AG08396 (cell line): ENCODE measurements at regions not wholly inside any gene's neighbourhood (a gene's known extent, or its start where the extent isn't known, plus 50 kb on each side); places are given as distances from the start of the nearest gene placed in this dataset.
"Not testable (repeated sequence)": the region's sequence is repeated elsewhere in the genome, so short reads cannot be mapped to it uniquely, and the experiment has no call there.

Source experiments
- DNase-seq: peaks from one replicate; pipeline ENCODE4 v3.0.0; 2012; ENCODE audit warnings: low spot score, mixed read lengths

DNA sequence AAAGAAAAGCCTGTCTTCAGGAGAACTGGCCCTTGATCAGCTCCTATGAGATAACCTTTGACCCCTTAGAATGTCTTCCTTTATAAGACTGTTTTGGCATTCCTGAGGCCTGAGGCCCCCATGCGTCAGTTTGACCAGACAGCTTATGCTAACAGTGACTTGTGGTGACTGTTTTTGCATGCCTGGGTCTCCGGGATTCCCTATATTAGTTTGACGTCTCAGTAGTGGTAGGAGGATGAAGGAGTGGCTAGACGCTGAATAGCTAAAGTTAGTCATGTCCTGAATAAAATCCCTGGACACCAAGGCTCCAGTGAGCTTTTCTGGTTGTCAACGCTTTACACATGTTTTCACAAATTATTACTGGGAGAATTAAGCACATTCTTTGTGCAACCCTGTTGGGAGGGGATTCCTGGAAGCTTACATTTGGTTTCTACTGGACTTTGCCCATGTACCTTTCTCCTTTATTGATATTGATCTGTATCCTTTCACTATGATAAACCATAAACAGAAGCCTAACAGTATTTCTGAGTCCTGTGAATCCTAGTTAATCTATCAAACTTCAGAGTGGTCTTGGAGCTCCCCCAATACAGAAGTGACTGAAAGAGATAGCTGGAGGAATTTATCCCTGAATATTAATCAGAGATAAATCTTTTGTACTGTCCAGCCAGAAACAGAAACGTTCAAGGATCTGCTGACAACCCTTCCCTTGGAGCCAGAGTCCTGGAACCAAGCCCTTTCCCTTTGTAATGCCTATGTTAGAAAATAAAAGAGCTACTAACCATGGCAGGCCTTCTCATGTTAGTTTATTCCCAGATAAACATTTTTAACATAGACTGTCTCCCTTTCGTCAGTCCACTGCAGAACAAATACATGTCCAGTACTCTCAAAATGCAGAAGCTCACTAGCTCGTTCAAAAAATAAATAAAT lies 479.2 kb downstream of the RPS29 start:
- no peak for DNase-seq

DNA sequence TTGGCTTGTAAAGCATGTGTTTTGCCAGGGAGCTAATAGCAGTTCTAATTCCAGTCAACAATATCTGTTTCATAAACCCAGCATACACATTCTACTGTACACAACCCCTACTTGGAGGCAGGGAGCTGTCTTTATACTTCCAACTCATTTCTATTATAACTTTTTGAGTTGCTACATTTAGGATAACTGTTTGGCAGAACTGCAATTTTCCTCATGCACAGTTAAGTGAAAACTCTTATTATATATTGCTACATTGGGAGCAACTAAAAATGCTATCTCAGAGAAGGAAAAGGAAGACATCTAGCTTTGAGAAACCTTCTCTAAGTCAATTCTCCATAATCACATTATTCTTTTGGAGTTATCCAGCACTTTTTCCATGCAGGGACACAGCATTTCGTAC lies 480.2 kb downstream of the RPS29 start:
- no peak for DNase-seq

DNA sequence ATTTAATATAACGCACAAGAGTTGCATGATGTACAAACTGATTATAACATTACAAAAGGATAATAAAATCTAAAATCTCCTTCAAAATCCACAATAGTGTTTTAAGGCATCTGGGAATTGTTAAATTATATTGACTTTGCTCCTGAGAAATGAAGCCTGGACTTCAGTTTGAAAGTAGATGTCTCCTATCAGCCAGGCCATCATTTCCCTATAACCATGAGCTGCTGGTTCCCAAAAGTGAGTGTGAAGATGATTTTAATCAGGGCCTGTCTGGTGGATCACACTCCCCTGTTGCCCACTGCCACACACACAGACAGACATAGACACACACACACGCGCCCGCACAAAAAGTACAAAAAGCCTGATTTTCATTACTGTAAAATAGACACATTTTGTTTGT lies 480.7 kb downstream of the RPS29 start:
- no peak for DNase-seq

DNA sequence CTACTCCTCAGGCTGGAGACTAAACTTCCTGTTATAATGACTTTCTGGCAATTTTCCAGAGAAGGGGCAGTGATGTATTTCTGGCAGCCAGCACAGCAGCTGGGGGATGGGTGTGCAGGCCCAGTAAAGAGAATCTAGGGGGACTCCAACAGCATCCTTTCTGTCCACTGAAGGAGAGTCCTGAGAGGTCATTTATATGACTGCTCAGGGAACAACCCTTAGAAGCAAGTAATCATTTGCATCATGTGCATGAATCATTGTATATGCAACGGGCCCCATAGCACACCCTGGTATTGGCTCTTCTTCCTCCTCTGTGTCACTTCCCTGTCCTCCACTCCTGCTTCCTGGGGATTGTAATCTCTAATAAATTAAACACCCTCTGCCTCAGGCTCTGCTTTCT lies 493.8 kb downstream of the RPS29 start:
- no peak for DNase-seq

DNA sequence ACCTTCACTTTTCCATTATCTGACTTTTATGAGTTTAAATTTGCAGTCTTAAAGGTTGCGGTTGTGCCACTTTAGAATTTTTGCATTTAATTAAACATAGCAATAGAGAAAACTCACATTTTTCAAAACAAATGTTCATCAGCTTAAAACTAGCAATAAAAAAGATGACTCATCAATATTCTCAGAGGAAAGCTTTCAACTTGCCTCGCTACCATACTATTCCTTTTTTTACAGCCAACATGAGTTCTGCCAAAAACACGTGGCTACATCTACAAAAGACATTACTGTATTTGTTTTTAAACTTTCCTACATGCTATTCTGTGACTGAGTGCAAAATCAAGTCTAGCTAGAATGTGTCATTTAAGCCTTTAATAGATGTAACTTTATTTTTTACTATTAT lies 497.1 kb downstream of the RPS29 start:
- DNase-seq: no peak

DNA sequence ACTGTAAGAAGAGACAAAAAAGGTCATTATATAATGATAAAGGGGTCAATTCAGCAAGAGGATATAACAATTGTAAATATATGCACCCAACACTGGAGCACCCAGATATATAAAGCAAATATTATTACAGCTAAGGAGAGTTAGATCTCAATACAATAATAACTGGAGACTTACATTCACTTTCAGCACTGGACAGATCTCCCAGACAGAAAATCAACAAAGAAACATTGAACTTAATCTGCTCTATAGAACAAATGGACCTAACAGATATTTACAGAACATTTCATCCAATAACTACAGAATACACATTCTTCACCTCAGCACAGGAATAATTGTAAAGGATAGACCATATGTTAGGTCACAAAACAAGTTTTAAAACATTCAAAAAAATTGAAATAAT lies 512.9 kb downstream of the RPS29 start:
- not testable (repeated sequence) for DNase-seq

DNA sequence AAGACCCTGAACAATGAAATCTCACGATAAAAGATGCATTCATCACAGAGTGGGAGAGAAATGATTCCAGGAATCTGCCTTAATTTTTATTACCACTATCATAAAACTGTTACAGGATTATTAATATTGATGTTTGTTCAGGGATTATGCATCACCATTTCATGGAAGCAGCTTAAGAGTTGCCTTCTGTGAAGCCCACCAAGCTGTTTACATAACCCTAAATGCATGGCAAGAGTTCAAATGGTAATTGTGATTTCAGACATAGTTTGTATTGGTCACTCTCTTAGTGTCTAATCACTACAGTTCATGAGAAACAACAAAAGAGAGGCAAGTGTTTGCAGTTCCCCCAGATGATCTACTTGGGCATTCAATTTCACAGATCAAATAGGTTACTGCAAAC lies 527.7 kb downstream of the RPS29 start:
- no peak for DNase-seq

DNA sequence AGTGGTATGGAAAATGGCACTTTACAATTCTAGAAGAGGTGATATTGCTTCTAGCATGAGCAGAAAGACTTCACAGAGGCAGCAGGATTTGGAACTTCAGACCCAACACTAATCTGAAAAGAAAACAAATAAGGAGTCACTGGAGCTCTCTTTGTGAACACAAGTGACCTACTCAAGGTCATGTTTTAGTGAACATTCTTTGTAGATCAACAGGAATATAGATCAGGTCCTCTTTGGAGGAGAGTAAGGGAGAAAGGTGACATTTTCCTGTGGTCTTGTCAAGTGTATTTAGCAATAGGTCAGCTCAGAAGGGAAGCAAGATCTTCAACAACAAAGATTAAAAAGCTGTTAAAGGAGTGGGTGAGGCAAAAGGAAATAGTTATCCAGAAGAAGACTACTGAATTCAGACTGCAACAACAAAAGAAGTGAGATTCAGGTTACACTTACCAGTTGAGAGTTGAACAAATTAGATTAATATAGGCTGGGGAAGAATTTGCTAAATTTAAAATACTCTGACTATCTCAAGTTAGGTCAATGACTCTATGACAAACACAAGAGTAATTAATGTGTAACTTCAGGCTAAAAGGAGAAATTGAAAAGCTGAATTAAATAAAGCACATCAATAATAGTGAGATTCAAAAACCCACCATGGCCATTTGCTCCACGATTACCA lies 528.2 kb downstream of the RPS29 start:
- DNase-seq: no peak

DNA sequence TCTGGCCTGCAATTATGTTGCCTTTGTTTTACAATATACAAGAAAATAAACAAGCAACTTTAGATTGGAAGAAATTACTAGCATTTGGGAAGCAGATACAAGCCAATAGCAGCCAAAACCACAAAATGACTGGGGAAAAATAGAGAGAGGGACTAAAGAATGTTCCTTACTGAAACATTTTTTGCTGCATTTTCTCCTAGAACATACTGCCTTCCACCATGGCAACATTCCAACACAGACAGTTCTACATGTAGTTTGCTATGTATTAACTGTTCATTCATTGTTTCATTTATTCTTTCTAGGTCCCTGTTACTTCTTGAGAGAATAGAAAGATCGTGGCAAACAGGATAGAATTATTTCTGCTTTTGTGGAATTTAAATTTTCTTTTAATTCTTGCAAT lies 530.2 kb downstream of the RPS29 start:
- DNase-seq: no peak

DNA sequence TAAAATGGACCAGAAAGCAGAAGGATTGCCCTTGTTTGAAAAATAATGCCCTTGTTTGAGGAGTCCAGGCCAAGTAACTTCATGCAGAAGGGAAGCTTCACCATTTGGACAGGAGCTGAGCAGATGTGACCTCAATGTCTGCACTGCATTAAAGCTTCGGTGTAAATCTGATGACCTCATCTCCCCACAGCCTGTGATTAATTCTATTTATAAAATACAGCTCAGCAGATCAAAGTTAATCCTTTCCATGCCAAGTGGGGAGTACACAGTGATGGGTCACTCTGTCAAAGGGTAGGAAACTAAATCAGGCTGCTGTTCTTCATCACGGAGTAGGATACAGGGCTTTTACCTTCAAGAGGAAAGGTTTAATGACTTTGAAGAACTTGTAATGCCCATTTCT lies 533.7 kb downstream of the RPS29 start:
- DNase-seq: peak; percentile 6

DNA sequence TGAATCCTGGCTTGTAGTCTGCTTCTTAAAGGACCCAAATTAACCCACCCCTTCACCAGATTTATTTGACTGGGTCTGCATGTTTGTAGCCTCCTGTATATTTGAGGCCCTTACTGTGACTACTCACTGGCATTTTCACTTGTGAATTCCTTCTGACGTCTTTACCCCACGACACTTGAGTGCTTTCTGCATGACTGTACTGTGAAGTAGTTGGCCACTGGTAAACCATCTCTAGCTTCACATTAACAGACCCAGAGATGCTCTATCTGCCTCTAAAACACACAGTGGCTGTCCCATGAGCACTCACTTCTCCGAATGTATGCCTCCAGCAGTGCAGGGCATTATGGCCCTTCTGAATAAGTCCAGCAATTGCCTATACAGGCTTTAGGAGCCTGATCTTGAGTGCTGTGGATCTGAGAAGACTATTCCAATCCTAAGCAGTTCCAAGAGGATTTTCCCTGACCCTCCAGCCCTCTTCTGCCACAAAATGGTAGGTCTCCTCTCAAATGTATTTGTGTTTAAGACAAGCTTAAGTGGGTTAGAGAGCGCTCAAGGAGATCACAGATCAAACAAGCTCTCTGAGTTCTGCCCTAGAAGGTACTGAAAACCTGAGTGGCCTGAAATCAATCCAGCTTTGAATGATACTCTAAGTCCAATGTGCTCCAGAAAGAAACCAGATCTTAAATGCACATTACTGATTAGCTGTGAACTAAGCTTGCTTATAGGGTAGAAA lies 534.7 kb downstream of the RPS29 start:
- no peak for DNase-seq

DNA sequence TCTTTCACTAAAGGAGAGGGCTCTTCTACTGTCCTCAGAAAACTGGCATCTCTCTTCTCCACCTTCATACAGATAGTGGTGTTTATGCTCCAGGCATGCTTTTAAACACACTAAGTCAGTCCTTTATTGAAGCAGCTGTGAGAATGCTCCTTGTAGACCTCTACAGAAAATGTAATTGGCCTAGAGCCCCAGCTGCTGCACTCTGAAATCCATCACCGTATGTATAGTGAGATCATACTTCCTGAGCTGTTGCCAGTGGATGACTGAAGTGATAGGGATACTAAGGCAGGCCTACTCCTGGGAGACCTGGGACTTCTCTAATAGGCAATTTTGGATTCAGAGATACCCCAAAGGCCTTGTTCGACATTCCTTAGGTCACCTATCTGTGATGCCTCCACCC lies 535.4 kb downstream of the RPS29 start:
- DNase-seq: no peak

DNA sequence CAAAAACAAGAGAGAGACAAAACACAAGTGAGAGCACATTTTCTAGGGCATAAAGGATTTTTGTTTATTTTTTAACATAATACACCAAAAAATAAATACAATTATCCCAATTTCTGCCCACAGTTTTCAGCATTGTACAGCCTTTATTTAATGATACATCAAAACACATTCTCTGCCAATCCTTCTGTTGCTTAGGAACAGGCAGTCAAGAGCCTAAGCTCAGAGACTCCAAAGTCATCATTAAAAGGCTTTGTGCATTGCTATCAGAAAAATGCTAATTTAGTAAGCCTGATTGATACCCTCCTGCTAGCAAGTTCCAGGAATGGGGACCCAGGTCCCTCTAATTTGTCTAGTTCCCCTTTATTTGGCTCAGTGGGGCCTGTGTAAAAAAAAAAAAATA lies 536.5 kb downstream of the RPS29 start:
- DNase-seq: no peak

DNA sequence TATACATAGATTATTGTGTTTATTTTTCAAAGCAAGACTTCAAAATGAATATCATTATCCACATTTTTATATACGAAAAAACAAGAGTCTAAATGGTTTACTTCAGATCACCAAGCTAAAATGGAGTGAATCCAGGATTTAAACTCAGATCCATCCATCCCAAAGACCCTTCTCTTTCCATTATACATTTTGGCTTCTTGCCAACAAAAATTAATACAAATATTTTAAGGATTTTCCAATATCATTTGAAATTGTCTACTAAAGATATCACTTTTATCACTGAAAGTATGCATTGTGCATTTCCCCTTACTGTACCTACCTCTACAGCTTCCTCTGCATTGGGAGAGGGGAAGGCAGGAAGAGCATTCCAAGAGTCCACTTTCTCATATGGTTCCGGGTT lies 541.2 kb downstream of the RPS29 start:
- no peak for DNase-seq

DNA sequence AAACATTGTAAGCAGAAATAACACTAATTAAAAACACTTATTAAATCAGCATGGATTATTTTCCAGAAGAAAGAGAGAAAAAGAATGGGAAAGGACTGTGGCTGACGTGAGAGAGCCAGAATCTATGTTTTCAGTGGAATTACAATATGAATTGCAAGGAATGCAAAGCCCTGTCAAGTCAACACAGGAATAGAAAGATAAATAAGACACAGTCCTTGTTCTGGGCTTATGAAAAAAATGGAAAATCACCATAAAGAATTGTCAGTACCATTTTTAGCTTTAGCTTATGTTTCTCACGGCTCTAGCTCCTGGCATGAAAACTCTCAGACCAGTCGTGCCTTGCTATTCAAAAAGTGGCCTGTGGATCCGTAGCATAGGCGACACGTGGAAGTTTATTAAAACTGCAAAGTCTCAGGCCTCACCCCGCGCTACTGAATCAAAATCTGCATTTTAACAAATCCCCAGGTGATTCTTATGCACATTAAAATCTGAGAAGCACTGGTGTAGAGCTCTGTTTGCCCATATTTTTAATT lies 549.1 kb downstream of the RPS29 start:
- no peak for DNase-seq

DNA sequence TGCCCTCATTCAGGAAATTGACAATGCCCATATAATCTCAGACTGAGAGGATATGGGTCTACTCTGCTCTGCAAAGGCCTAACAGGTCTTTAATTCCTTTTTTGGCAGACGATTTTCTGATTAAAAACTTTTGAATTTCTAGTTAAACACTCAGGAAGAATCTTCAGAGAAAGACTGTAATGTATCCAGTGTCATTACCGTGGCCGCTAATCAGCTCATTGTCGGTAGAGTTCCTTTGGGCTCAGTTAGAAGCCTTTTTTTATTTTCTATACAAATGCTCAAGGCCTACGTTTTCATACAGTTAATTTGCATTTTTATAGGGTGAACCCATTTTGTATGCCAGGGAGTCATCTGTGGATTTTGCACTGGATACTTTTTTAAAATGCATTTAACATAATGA lies 549.9 kb downstream of the RPS29 start:
- no peak for DNase-seq

DNA sequence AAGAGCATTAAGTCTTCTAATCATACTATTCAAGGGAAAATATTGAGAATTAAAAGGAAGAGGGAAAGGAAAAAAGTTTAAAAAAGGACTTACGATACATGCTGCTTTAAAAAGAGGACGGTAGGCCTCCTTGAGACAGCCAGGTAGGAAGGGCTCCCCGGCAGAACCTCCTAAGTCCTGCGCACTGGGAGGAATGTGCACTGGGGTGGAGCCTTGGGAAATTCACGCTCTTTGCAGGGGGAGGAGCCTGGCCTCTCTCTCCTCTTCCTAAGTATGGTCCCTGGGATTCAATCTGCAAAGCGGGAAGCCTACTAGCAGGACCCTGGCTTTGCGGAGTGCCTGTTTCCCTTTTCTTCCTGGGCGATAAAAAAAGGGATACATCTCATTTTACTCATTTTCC lies 553.0 kb downstream of the RPS29 start:
- no peak for DNase-seq

DNA sequence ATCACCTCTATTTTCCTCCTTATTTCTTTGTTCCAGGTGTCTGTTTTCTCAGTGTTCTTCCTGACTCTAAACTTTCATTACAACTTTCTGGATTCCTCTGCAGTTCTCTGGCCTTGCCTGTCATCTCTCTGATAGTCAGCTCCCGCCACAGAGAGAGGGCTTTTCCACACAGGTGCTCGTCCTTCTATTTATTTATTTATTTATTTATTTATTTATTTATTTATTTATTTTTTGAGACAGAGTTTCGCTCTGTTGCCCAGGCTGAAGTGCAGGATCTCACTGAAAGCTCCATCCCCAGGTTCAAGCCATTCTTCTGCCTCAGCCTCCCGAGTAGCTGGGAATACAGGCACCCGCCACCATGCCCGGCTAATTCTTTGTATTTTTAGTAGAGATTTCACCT lies 554.5 kb downstream of the RPS29 start:
- not testable (repeated sequence) for DNase-seq

DNA sequence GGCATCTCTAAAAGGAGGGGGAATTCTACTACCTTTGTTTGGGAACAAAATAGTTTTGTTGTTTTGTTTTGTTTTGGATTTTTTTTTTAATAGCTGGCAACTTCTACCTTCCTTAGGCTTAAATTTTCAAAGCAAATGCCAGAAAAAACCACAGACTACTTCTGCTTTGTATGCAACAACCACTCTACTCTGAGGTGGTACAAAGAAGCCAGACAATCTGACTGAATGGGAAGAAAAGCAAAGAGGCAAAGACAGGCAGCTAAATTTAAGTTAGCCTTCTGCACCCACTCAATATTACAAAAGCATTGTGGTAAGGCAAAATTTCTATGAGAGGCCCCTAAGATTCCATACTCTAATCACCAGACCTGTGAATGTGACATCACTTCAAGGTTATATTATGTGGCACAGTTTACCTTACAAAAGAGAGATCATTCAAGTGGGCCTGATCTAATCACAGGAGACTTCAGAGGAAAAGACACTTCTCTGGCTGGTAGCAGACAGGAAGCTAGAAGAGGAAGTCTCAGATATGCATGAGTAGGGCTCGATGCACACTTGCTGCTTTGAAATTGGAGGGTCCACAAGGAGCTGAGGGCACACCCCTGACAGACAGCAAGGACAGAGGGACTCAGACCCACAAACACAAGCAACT lies 566.6 kb downstream of the RPS29 start:
- DNase-seq: no peak

DNA sequence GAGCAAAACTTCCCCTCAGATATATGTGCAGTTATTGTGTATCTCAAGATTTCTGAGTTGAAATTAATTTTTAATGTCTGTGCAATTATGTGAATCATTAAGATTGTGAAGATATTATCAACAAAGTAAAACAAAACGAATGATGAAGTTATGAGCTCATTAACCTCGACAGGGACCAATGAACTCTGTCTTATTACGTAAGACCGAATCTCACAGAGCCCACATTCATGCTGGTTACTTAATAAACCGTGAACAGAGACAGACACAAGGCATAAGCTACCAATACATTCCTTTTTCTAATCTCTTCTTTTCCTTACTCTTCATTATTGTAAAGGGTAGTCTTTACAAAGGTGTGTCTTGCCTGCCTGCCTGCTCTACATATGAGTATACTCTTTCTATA lies 568.7 kb downstream of the RPS29 start:
- no peak for DNase-seq

DNA sequence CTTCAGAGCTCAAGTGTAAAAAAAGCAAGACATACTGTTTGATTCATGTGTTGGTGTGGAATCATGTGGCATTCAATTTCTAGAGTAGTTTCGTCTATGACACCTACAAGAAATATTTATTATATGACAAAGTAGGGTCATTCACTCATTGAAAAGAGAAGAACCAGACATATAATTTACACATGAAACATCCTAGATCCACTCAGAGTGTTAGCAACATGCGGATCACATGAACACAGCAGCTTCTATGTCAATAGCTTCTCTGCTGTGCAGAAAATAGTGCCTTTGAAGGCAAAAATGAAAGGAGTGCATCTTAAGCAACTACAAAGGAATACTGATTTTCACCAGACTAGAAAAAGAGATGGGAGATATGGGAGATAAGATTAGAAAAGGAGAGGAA lies 569.8 kb downstream of the RPS29 start:
- no peak for DNase-seq

DNA sequence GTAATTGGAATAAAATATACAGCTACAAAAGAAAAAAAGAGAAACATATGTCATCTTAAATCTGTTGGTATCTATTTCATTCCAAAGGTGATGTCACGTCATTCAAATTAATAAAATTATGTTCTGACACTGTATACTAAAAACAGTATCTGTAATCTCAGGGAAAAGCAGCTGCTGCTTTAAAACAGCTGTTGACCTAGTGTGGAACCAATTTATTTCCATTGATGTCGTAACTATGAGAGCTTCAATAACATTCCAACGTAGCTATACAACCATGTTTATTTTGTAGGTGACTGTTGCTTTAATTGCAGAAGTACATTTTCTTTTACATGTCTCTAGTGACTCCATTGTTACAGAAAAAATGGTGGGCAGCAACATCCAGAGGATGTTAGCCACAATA lies 571.7 kb downstream of the RPS29 start:
- no peak for DNase-seq
